IPS DF 19.7 (cell line): ENCODE measurements at regions not wholly inside any gene's neighbourhood (a gene's known extent, or its start where the extent isn't known, plus 50 kb on each side); places are given as distances from the start of the nearest gene placed in this dataset.
"Not testable (repeated sequence)": the region's sequence is repeated elsewhere in the genome, so short reads cannot be mapped to it uniquely, and the experiment has no call there.

Experiments used
- DNase-seq: peaks from one replicate; pipeline ENCODE4 v3.0.0-alpha.2; 2013; ENCODE audit warnings: low read depth, low spot score

- DNase-seq = no peak
These were observed 487.6 kb upstream of the ZMIZ1 start for GRCh38 chr10:78581133-78581694.

DNA sequence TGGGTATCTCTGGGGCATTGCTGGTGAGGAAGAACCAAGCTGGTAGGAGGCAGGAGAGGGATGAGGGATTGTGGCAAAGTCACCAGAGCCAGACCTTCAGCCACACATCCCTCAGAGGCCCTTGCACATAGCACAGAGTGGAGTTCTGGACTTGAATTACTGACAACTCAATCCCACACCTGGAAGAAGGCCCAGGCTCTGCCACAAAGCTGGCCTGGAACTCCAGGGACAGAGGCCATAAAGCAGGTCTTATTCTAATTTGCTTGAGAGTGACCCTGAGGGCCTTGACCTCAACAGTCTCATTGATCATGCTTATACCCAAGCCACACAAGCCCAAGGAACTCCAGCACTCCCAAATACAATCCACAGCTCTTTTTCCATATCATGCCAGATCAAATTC lies 486.2 kb upstream of the ZMIZ1 start:
- DNase-seq = no peak

- no peak for DNase-seq
These were observed 484.5 kb upstream of the ZMIZ1 start for GRCh38 chr10:78584266-78584665.

- no peak for DNase-seq
These were observed 484.1 kb upstream of the ZMIZ1 start for GRCh38 chr10:78584681-78585080.

- DNase-seq = no peak
These were observed 482.8 kb upstream of the ZMIZ1 start for GRCh38 chr10:78585952-78586351.

DNA sequence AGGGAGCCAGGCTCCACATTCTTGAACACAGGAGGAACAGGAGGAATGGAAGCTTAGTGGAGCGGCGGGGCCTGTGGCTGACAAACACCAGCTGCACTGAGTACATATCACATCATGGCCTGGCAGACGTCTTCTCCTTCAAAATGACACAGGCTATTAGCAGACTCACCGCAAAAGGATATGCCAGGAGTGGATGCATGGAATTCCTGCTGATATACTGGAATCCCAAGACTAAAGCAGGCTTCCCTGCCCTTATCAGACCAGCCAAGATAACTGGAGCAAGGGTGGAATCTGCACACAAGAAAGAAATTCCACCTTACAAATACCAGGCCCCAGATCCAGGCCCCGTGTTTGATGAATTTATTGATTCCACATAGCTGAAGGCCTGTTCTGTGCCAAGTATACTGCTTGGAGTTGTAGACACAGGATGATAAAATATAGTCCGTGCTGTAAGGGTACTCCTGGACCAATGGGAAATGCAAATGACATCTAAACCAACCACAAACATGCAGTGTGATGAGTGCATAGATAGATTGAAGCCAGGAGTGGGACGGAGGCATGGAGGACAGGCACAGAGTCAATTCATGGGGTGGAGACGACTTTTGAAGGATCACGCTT lies 480.5 kb upstream of the ZMIZ1 start:
- no peak for DNase-seq

DNA sequence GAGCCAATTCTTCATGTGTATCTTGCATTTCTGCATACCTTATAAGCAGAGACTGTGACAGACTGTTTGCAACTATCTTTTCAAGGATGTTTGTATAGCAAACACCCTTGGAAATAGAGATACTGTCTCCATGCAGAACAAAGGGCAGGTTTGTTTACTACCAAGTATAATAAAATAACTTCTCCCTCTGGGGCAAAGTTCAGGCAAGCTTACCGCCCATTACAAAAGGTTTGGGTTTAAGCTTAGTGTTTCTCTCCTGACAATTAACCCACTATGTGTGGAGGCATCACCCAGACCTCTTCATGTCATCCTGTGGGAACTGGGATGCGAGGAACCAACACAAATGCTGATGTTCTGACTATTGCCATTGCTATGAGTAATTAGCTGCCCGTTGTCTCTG lies 479.1 kb upstream of the ZMIZ1 start:
- DNase-seq = no peak

- DNase-seq = no peak
These were observed 477.7 kb upstream of the ZMIZ1 start for GRCh38 chr10:78591066-78591465.

DNA sequence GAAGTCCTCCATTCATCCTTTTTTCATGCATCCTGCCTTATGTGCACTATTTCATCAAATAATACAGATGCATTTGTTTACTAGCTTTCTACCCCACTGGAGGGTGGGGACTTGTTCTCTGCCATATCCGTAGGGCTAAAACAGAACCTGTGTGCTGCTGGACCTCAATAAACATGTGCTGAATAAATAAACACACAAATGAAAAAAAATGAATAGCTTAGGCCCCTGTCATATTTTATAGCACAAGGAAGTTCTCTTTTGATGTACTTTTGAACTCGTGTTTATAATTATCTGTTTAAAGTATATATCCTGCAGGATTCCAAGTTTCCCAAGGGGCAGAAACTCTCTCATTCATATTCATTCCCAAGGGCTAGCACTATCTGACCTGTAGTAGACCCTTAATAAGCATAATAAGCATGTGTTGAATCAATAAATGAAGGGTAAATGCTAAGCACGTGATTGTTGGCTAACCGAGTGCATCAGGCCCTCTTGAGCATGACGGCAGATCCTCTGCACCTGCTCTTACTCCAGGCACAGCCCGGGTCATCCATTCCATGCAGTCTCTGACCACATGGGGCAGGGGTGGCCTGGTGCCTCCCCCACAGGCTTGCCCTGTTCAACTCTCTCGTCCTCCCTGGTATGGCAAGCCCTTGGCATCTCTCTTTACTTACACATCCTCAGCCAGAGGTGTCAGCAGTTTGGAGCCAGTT lies 474.1 kb upstream of the ZMIZ1 start:
- no peak for DNase-seq

DNA sequence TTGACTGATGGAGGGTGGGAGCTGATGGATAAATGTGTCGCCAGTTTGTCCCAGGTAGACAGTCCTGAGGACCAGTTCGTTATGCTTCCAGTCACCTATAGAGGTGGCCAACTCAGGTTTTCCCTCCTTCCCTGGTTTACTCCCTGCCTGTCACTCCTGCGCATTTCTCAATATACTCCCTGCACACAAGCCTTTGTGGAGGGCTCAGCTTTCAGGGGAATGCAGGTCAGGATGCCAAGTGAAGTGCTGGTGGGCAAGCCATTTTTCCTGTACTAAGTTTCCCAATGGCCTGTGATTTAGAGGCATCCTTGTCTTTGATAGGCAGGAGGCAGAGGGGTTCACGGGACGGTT lies 473.5 kb upstream of the ZMIZ1 start:
- DNase-seq = no peak

DNA sequence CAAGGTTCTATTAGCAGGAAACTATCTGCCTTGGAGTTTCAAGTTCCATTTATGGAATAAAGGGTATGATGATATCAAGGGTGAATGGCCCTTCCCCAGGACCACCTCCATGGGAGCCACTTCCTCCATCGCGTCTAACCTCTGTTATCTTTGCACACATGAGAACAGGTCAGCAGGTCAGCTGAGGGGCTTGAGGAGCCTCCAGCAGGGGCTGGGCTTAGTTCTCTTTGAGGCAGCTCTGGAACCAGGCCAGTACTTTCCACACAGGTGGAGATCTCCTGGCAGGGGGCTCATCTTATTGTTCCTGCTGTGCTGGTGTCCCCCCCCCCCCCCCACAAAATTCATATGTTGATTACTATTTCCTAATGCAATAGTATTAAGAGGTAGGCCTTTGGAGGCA lies 472.2 kb upstream of the ZMIZ1 start:
- no peak for DNase-seq

GRCh38 chr10:78597796-78598555 lies 470.8 kb upstream of the ZMIZ1 start:
- DNase-seq = no peak

DNA sequence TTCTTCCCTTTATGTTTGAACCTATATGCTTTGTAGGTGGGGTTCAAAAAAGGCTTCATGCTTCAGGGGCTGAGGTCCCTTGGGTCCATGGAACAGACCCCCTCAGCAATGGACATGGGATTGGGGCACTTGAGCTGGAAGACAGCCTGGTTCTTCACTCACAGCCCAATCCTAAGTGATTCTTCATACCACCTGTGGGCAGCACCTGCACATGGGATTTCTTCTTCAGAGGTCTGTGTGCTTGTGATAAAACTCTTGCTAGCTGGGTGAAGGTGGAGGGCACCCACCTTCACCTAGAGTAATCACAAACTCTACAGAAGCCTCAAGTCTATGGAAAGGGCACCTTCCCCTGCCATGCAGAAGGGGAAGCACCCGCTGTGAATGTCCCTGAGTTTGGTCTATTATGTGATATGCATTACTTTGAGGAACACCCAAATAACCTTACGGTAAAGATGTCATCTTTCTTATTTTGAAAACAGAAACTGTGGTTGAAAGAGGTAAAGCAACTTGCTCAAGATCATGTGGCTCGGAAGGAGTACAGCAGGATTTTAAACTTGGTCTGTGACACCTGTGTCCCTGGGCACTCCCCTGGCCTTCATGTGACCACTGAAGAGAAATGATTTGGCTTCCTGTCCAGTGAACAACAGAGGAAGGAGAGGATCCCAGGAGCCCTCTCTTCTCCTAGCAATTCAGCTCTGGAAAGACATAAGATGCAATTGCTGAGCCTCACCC lies 469.5 kb upstream of the ZMIZ1 start:
- DNase-seq = no peak

- no peak for DNase-seq
These were observed 468.6 kb upstream of the ZMIZ1 start for GRCh38 chr10:78600121-78600665.

GRCh38 chr10:78600740-78601139 lies 468.0 kb upstream of the ZMIZ1 start:
- DNase-seq = no peak

- DNase-seq = no peak
These were observed 466.4 kb upstream of the ZMIZ1 start for GRCh38 chr10:78602201-78602932.

DNA sequence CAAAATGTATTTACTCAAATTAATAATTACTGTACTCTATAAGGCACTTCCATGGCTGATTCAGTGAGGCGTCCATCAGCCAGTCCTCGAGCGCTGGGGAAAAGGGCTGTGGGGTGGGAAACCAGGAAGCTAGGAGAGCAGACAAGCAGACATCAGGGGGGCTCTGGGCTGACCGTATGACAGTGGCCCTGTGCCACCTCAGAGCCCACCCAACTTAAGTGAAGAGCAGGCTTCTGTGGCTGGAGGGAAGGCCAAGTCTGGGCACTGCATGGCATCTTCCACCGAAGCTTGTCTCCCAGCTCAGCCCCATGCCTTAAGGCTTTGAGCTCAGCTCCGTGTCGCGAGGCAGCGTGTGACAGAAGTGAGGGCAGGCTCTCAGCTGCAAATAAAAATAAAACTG lies 464.5 kb upstream of the ZMIZ1 start:
- no peak for DNase-seq

GRCh38 chr10:78604721-78605120 lies 464.0 kb upstream of the ZMIZ1 start:
- DNase-seq = no peak

GRCh38 chr10:78605800-78606350 lies 462.9 kb upstream of the ZMIZ1 start:
- no peak for DNase-seq

DNA sequence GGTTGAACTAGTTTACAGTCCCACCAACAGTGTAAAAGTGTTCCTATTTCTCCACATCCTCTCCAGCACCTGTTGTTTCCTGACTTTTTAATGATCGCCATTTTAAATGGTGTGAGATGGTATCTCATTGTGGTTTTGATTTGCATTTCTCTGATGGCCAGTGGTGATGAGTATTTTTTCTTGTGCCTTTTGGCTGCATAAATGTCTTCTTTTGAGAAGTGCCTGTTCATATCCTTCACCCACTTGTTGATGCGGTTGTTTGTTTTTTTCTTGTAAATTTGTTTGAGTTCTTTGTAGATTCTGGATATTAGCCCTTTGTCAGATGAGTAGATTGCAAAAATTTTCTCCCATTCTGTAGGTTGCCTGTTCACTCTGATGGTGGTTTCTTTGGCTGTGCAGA lies 462.0 kb upstream of the ZMIZ1 start:
- not testable (repeated sequence) for DNase-seq

DNA sequence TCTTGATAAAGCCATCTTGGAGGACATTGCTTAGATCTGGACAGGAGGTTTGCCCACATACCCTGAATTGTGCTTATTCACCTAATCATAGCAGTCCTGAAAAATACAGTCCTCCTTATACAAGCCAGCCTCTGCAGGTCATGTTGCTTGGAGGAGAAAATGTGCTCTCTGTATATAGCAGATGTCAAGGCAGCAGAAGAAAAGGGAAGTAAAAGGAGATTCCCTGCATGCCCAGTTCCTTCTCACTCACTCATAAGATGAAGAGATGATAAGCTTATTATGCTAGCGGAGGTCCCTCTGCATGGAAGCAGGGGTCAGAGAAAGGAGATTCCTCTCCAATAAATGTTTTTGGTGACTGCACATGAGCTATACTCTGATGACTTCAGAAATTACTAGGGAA lies 458.8 kb upstream of the ZMIZ1 start:
- DNase-seq = no peak
